Astrocyte (in vitro differentiated cells and primary cell): ENCODE measurements at regions not wholly inside any gene's neighbourhood (a gene's known extent, or its start where the extent isn't known, plus 50 kb on each side); places are given as distances from the start of the nearest gene placed in this dataset.

ENCODE experiments used
- DNase-seq: peaks from one replicate; pipeline ENCODE4 v3.0.0-alpha.2; 2010; ENCODE audit warnings: low read depth
- FAIRE-seq: peaks from 2 replicates; lab custom pipeline; 2011; peaks lifted over from hg19 to GRCh38; lab: Jason Lieb, UNC
- H2AFZ ChIP-seq: 2 replicates; pipeline ENCODE4 v1.6.0; 2012; ENCODE audit warnings: low read depth, low read length, inconsistent platforms
- H3K27ac ChIP-seq: 2 replicates; pipeline ENCODE4 v1.5.1; 2011; ENCODE audit warnings: low read depth, low read length, inconsistent platforms
- H3K27me3 ChIP-seq: 2 replicates; pipeline ENCODE4 v1.6.0; 2011; ENCODE audit warnings: low read length, inconsistent platforms; ENCODE audit not compliant: insufficient read depth
- H3K36me3 ChIP-seq: 2 replicates; pipeline ENCODE4 v1.5.1; 2011; ENCODE audit warnings: low read length, inconsistent platforms; ENCODE audit not compliant: insufficient read depth
- H3K4me1 ChIP-seq: 2 replicates; pipeline ENCODE4 v1.5.1; 2011; ENCODE audit warnings: low read length, inconsistent platforms; ENCODE audit not compliant: insufficient read depth
- H3K4me2 ChIP-seq: 2 replicates; pipeline ENCODE4 v1.6.0; 2012; ENCODE audit warnings: low read length, inconsistent platforms
- H3K4me3 ChIP-seq: 2 replicates; pipeline ENCODE4 v1.5.1; 2011; ENCODE audit warnings: low read depth, mild to moderate bottlenecking, low read length, inconsistent platforms; ENCODE audit not compliant: insufficient read depth
- H3K79me2 ChIP-seq: 2 replicates; pipeline ENCODE4 v1.6.0; 2012; ENCODE audit warnings: mild to moderate bottlenecking, low read length, inconsistent platforms; ENCODE audit not compliant: insufficient read depth
- H3K9ac ChIP-seq: 2 replicates; pipeline ENCODE4 v1.6.0; 2012; ENCODE audit warnings: mild to moderate bottlenecking, low read length, inconsistent platforms
- H3K9me3 ChIP-seq: 2 replicates; pipeline ENCODE4 v1.5.1; 2012; ENCODE audit warnings: low read depth, mild to moderate bottlenecking, low read length, inconsistent platforms; ENCODE audit not compliant: insufficient read depth
- H4K20me1 ChIP-seq: 2 replicates; pipeline ENCODE4 v1.6.0; 2012; ENCODE audit warnings: low read length, inconsistent platforms; ENCODE audit not compliant: insufficient read depth
- H3K27ac Mint-ChIP-seq: one replicate; pipeline ENCODE4 v1.8.0; 2021; ENCODE audit warnings: mild to moderate bottlenecking, mixed read lengths; ENCODE audit not compliant: unreplicated experiment
- H3K27me3 Mint-ChIP-seq: one replicate; pipeline ENCODE4 v1.8.0; 2021; ENCODE audit warnings: low read depth, mixed read lengths; ENCODE audit not compliant: unreplicated experiment
- H3K36me3 Mint-ChIP-seq: one replicate; pipeline ENCODE4 v1.8.0; 2021; ENCODE audit warnings: low read depth, mixed read lengths; ENCODE audit not compliant: unreplicated experiment
- H3K4me1 Mint-ChIP-seq: one replicate; pipeline ENCODE4 v1.8.0; 2021; ENCODE audit warnings: low read depth, mixed read lengths; ENCODE audit not compliant: unreplicated experiment
- H3K4me3 Mint-ChIP-seq: one replicate; pipeline ENCODE4 v1.8.0; 2021; ENCODE audit warnings: mild to moderate bottlenecking, moderate library complexity, mixed read lengths; ENCODE audit not compliant: unreplicated experiment
- H3K9me3 Mint-ChIP-seq: one replicate; pipeline ENCODE4 v1.8.0; 2021; ENCODE audit warnings: mild to moderate bottlenecking, mixed read lengths; ENCODE audit not compliant: unreplicated experiment
- EZH2 ChIP-seq: IDR thresholded peaks from 2 replicates; pipeline ENCODE4 v1.6.1; 2012; ENCODE audit warnings: mild to moderate bottlenecking, low read length, inconsistent platforms; ENCODE audit not compliant: insufficient read depth
- TF ChIP-seq, protein P1 (sequence below): IDR thresholded peaks from 2 replicates; pipeline ENCODE4 v1.5.1; 2011; ENCODE audit warnings: low read depth, mild to moderate bottlenecking, inconsistent platforms, low read length, moderate library complexity; ENCODE audit not compliant: insufficient read depth

GRCh38 chr2:734496-734895 is 57.3 kb upstream of the TMEM18 start:
- FAIRE-seq (no peak), DNase-seq (no peak)
- no peaks in the 10 kb centered on the region for H3K4me1 ChIP-seq
- no peaks in the 10 kb centered on the region for H3K36me3 Mint-ChIP-seq
- H3K36me3 ChIP-seq: no peaks in the 10 kb centered on the region
- H3K27me3 Mint-ChIP-seq: peaks cover 3% of the 10 kb centered on the region
- TF ChIP-seq, protein P1, sequence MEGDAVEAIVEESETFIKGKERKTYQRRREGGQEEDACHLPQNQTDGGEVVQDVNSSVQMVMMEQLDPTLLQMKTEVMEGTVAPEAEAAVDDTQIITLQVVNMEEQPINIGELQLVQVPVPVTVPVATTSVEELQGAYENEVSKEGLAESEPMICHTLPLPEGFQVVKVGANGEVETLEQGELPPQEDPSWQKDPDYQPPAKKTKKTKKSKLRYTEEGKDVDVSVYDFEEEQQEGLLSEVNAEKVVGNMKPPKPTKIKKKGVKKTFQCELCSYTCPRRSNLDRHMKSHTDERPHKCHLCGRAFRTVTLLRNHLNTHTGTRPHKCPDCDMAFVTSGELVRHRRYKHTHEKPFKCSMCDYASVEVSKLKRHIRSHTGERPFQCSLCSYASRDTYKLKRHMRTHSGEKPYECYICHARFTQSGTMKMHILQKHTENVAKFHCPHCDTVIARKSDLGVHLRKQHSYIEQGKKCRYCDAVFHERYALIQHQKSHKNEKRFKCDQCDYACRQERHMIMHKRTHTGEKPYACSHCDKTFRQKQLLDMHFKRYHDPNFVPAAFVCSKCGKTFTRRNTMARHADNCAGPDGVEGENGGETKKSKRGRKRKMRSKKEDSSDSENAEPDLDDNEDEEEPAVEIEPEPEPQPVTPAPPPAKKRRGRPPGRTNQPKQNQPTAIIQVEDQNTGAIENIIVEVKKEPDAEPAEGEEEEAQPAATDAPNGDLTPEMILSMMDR: no peak
- TF ChIP-seq EZH2: no peak
- H3K27ac Mint-ChIP-seq: no peak overlapping the region
- no peaks in the 10 kb centered on the region for H3K27me3 ChIP-seq
- H3K9ac ChIP-seq: no peak overlapping the region
- no peak overlapping the region for H3K4me2 ChIP-seq
- no peaks in the 10 kb centered on the region for H3K4me1 Mint-ChIP-seq
- H3K4me3 ChIP-seq: no peak overlapping the region
- no peaks in the 10 kb centered on the region for H3K9me3 ChIP-seq
- no peaks in the 10 kb centered on the region for H3K79me2 ChIP-seq
- no peak overlapping the region for H2AFZ ChIP-seq
- no peak overlapping the region for H3K4me3 Mint-ChIP-seq
- no peak overlapping the region for H3K27ac ChIP-seq
- no peaks in the 10 kb centered on the region for H4K20me1 ChIP-seq
- no peaks in the 10 kb centered on the region for H3K9me3 Mint-ChIP-seq

GRCh38 chr2:733495-733894 is 56.3 kb upstream of the TMEM18 start:
- no peak overlapping the region for H2AFZ ChIP-seq
- H3K9ac ChIP-seq: no peak overlapping the region
- H3K4me2 ChIP-seq: no peak overlapping the region
- Mint-ChIP-seq H3K4me1 (no peaks in the 10 kb centered on the region), H3K36me3 (no peaks in the 10 kb centered on the region), H3K9me3 (no peaks in the 10 kb centered on the region), H3K4me3 (no peak overlapping the region), H3K27ac (no peak overlapping the region), H3K27me3 (peaks cover 3% of the 10 kb centered on the region)
- no peaks in the 10 kb centered on the region for H3K36me3 ChIP-seq
- FAIRE-seq (no peak), DNase-seq (no peak)
- no peaks in the 10 kb centered on the region for H3K27me3 ChIP-seq
- H4K20me1 ChIP-seq: no peaks in the 10 kb centered on the region
- no peaks in the 10 kb centered on the region for H3K9me3 ChIP-seq
- no peak overlapping the region for H3K27ac ChIP-seq
- no peak for TF ChIP-seq EZH2
- TF ChIP-seq, protein P1: no peak
- no peaks in the 10 kb centered on the region for H3K79me2 ChIP-seq
- H3K4me3 ChIP-seq: no peak overlapping the region
- H3K4me1 ChIP-seq: no peaks in the 10 kb centered on the region

DNA sequence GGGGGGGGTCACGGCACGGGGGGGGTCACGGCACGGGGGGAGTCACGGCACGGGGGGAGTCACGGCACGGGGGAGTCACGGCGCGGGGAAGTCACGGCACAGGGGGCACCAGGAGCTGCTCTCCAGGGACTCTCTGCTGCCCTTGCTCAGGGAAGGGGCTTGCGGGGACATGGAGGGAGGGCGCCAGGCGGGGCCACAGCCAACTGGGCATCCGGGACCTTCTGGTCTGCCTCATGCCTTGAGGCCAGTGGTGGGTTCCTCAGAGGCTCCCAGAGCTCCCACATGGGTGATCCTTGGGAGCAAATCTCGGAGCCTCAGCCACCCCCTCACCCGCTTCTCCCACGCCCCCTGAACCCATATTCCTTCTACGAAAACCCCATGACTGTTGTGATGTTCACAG is 55.8 kb upstream of the TMEM18 start:
- FAIRE-seq (no peak), DNase-seq (no peak)
- Histone ChIP-seq H3K27me3 (no peaks in the 10 kb centered on the region), H3K27ac (no peak overlapping the region), H3K79me2 (no peaks in the 10 kb centered on the region), H3K9ac (no peak overlapping the region), H3K4me1 (no peaks in the 10 kb centered on the region), H2AFZ (no peak overlapping the region), H3K4me2 (no peak overlapping the region), H3K4me3 (no peak overlapping the region), H3K36me3 (no peaks in the 10 kb centered on the region), H3K9me3 (no peaks in the 10 kb centered on the region), H4K20me1 (no peaks in the 10 kb centered on the region)
- no peak overlapping the region for H3K4me3 Mint-ChIP-seq
- H3K9me3 Mint-ChIP-seq: no peaks in the 10 kb centered on the region
- H3K4me1 Mint-ChIP-seq: no peaks in the 10 kb centered on the region
- no peaks in the 10 kb centered on the region for H3K36me3 Mint-ChIP-seq
- H3K27ac Mint-ChIP-seq: no peak overlapping the region
- TF ChIP-seq, protein P1: no peak
- TF ChIP-seq EZH2: no peak
- peaks cover 3% of the 10 kb centered on the region for H3K27me3 Mint-ChIP-seq
